ENCODE measurements at regions not wholly inside any gene's neighbourhood (a gene's known extent, or its start where the extent isn't known, plus 50 kb on each side); places are given as distances from the start of the nearest gene placed in this dataset.
A peak's percentile ranks its signal among the peaks of the same experiment; 100 is the strongest.

- no peak for TF ChIP-seq CTCF (IDR thresholded peaks at IDR 0.05)
- CTCF ChIA-PET = no interaction called here
- Mint-ChIP-seq H3K27me3 (peaks cover 38% of the 10 kb centered on the region), H3K4me3 (no peak overlapping the region), H3K9me3 (no peaks in the 10 kb centered on the region), H3K27ac (no peak overlapping the region), H3K4me1 (no peaks in the 10 kb centered on the region), H3K36me3 (ENCODE audit: low read depth) (no peaks in the 10 kb centered on the region)
- POLR2A ChIA-PET = no interaction called here
- intact Hi-C loops (cut with micrococcal nuclease) = no loop called here
- DNase-seq (no peak), ATAC-seq (ENCODE audit: low read depth) (no peak)
Observed at GRCh38 chr16:86878236-86879080, 300.1 kb downstream of the FOXL1 start.

GRCh38 chr16:86879268-86879667 is 300.9 kb downstream of the FOXL1 start:
- Mint-ChIP-seq H3K9me3 (no peaks in the 10 kb centered on the region), H3K27ac (no peak overlapping the region), H3K36me3 (ENCODE audit: low read depth) (no peaks in the 10 kb centered on the region), H3K4me1 (no peaks in the 10 kb centered on the region), H3K27me3 (peaks cover 38% of the 10 kb centered on the region), H3K4me3 (no peak overlapping the region)
- CTCF ChIA-PET = no interaction called here
- no peak for TF ChIP-seq CTCF (IDR thresholded peaks at IDR 0.05)
- intact Hi-C loops (cut with micrococcal nuclease) = no loop called here
- DNase-seq = no peak
- ATAC-seq (ENCODE audit: low read depth) = no peak
- POLR2A ChIA-PET = no interaction called here

GRCh38 chr16:86880316-86881117 is 302.2 kb downstream of the FOXL1 start:
- no peak for ATAC-seq (ENCODE audit: low read depth)
- CTCF ChIA-PET = no interaction called here
- Mint-ChIP-seq H3K9me3 (no peaks in the 10 kb centered on the region), H3K36me3 (ENCODE audit: low read depth) (no peaks in the 10 kb centered on the region), H3K4me1 (no peaks in the 10 kb centered on the region), H3K27ac (no peak overlapping the region), H3K27me3 (peaks cover 40% of the 10 kb centered on the region), H3K4me3 (no peak overlapping the region)
- intact Hi-C loops (cut with micrococcal nuclease) = no loop called here
- POLR2A ChIA-PET = no interaction called here
- DNase-seq = no peak
- TF ChIP-seq CTCF (IDR thresholded peaks at IDR 0.05) = no peak

GRCh38 chr16:86881118-86881510 is 302.8 kb downstream of the FOXL1 start:
- Mint-ChIP-seq H3K4me3 (no peak overlapping the region), H3K4me1 (no peaks in the 10 kb centered on the region), H3K27me3 (peaks cover 37% of the 10 kb centered on the region), H3K27ac (no peak overlapping the region), H3K36me3 (ENCODE audit: low read depth) (no peaks in the 10 kb centered on the region), H3K9me3 (no peaks in the 10 kb centered on the region)
- POLR2A ChIA-PET = no interaction called here
- no peak for TF ChIP-seq CTCF (IDR thresholded peaks at IDR 0.05)
- CTCF ChIA-PET = no interaction called here
- ATAC-seq (ENCODE audit: low read depth) = no peak
- DNase-seq = no peak
- intact Hi-C loops (cut with micrococcal nuclease) = no loop called here

- TF ChIP-seq CTCF (IDR thresholded peaks at IDR 0.05) = no peak
- Mint-ChIP-seq H3K27me3 (peaks cover 37% of the 10 kb centered on the region), H3K4me1 (no peaks in the 10 kb centered on the region), H3K9me3 (no peaks in the 10 kb centered on the region), H3K4me3 (no peak overlapping the region), H3K27ac (peak overlapping the region; percentile 51), H3K36me3 (ENCODE audit: low read depth) (no peaks in the 10 kb centered on the region)
- POLR2A ChIA-PET = no interaction called here
- CTCF ChIA-PET = no interaction called here
- ATAC-seq (ENCODE audit: low read depth) (no peak), DNase-seq (no peak)
- intact Hi-C loops (cut with micrococcal nuclease) = no loop called here
Observed at GRCh38 chr16:86881861-86882273, 303.5 kb downstream of the FOXL1 start.

Measured in activated B cell treated with CpG ODN at 0.5 μM for 24 hours (primary cell).